PC-3 (cell line): ENCODE measurements at regions not wholly inside any gene's neighbourhood (a gene's known extent, or its start where the extent isn't known, plus 50 kb on each side); places are given as distances from the start of the nearest gene placed in this dataset.
A peak's percentile ranks its signal among the peaks of the same experiment; 100 is the strongest.

Experiments
- ATAC-seq: fragments of 200-7000 bp; cut with Tn5 transposase; 2 replicates; pipeline ENCODE4 v1.9.1; 2020; ENCODE audit warnings: mild to moderate bottlenecking, moderate library complexity
- BruUV-seq: library from RNA; stranded (reverse); fragments of 400-500 nt; replicated peaks from 2 replicates; lab custom pipeline; 2021; lab: Mats Ljungman, UMichigan
- CTCF ChIA-PET: fragments of 300-600 bp; sonication (Branson Sonifier 250); formaldehyde crosslinking; loops from one replicate; lab custom pipeline; 2022; ENCODE audit warnings: antibody characterized with exemption; lab: Charles Lee
- POLR2A ChIA-PET: fragments of 300-600 bp; sonication (Branson Sonifier 250); formaldehyde crosslinking; loops from one replicate; lab custom pipeline; 2022; ENCODE audit warnings: antibody characterized with exemption; ENCODE audit not compliant: unreplicated experiment; lab: Charles Lee
- DNase-seq: peaks from one replicate; pipeline ENCODE4 v3.0.0-alpha.2; 2015
- H2AFZ ChIP-seq: fragments of 300-600 bp; sonication (generic); 2 replicates; pipeline ENCODE4 v1.6.0; 2016; ENCODE audit warnings: antibody characterized with exemption, low read length
- H3F3A ChIP-seq: fragments of 300-600 bp; sonication (generic); one replicate; pipeline ENCODE4 v1.6.0; 2017; ENCODE audit warnings: antibody characterized with exemption, low read length, control low read depth, mild to moderate bottlenecking; ENCODE audit not compliant: unreplicated experiment
- H3K27ac ChIP-seq: fragments of 300-600 bp; sonication (generic); 2 replicates; pipeline ENCODE4 v1.5.1; 2016; ENCODE audit warnings: mild to moderate bottlenecking, low read length
- H3K27me3 ChIP-seq: fragments of 300-600 bp; sonication (generic); 2 replicates; pipeline ENCODE4 v1.6.1; 2016; ENCODE audit warnings: low read length, mixed read lengths
- H3K36me3 ChIP-seq: fragments of 300-600 bp; sonication (generic); 2 replicates; pipeline ENCODE4 v1.6.1; 2016; ENCODE audit warnings: low read depth, mixed run types, low read length, mixed read lengths
- H3K4me1 ChIP-seq: fragments of 300-600 bp; sonication (generic); 2 replicates; pipeline ENCODE4 v1.5.1; 2016; ENCODE audit warnings: low read length; ENCODE audit not compliant: insufficient read depth
- H3K4me2 ChIP-seq: fragments of 300-600 bp; sonication (generic); 2 replicates; pipeline ENCODE4 v1.6.0; 2016; ENCODE audit warnings: low read length
- H3K4me3 ChIP-seq: fragments of 300-600 bp; sonication (generic); 2 replicates; pipeline ENCODE4 v1.5.1; 2016; ENCODE audit warnings: mild to moderate bottlenecking, low read length, mixed read lengths
- H3K79me2 ChIP-seq: fragments of 300-600 bp; sonication (generic); 2 replicates; pipeline ENCODE4 v1.6.1; 2017; ENCODE audit warnings: low read length, mixed read lengths
- H3K9ac ChIP-seq: fragments of 300-600 bp; sonication (generic); 2 replicates; pipeline ENCODE4 v1.6.0; 2016; ENCODE audit warnings: mild to moderate bottlenecking, low read length
- H3K9me2 ChIP-seq: fragments of 300-600 bp; sonication (generic); replicated peaks from 2 replicates; pipeline ENCODE4 v1.6.1; 2016; ENCODE audit warnings: mixed run types, low read length, mixed read lengths
- H3K9me3 ChIP-seq: fragments of 300-600 bp; sonication (generic); 2 replicates; pipeline ENCODE4 v1.6.1; 2016; ENCODE audit warnings: low read length, mixed read lengths
- H4K20me1 ChIP-seq: fragments of 300-600 bp; sonication (generic); 2 replicates; pipeline ENCODE4 v1.6.1; 2016; ENCODE audit warnings: low read length, mixed read lengths
- CTCF ChIP-seq: fragments of 300-600 bp; sonication (generic); conservative IDR thresholded peaks from 2 replicates; pipeline ENCODE4 v1.5.1; 2017; ENCODE audit warnings: antibody characterized with exemption, low read depth, mild to moderate bottlenecking, low read length
- EZH2 ChIP-seq: fragments of 300-600 bp; sonication (generic); IDR thresholded peaks from one replicate; pipeline ENCODE4 v1.6.1; 2017; ENCODE audit warnings: antibody characterized with exemption, mild to moderate bottlenecking, low read length; ENCODE audit not compliant: unreplicated experiment
- EZH2phosphoT487 ChIP-seq: fragments of 300-600 bp; sonication (generic); IDR thresholded peaks from 2 replicates; pipeline ENCODE4 v1.6.1; 2018; ENCODE audit warnings: mild to moderate bottlenecking, antibody characterized with exemption, low read length, borderline replicate concordance
- intact Hi-C: fragments of 100-400 bp; cut with micrococcal nuclease; formaldehyde crosslinking; loops from 2 replicates; pipeline ENCODE4 v1.9.0; 2023

- Histone ChIP-seq H3F3A (no peaks in the 10 kb centered on the region), H3K4me3 (no peak overlapping the region; the same call in 1 of the 2 replicates), H3K36me3 (no peaks in the 10 kb centered on the region), H3K9me2 (no peaks in the 10 kb centered on the region), H3K9me3 (no peaks in the 10 kb centered on the region), H3K4me2 (peak overlapping the region; percentile 52), H2AFZ (no peak overlapping the region), H3K9ac (peak overlapping the region; percentile 28; the same call in 1 of the 2 replicates), H4K20me1 (no peaks in the 10 kb centered on the region), H3K79me2 (no peaks in the 10 kb centered on the region), H3K4me1 (peaks cover 21% of the 10 kb centered on the region), H3K27me3 (no peaks in the 10 kb centered on the region), H3K27ac (peak overlapping the region; percentile 63)
- peak; percentile 91 for ATAC-seq
- CTCF ChIA-PET: interaction anchor here (0.7 kb wide), 1 partner anchor 681 kb away, joined by 3 read pairs; no protein-coding TSS in a partner anchor
- TF ChIP-seq EZH2: no peak
- TF ChIP-seq CTCF: no peak
- POLR2A ChIA-PET: no interaction called here
- DNase-seq: peak; percentile 93
- intact Hi-C loops: loop anchor here (2.0 kb wide), 2 partner anchors 67 to 71 kb away; partner anchors contain the start of gene SLC6A6
- BruUV-seq: no TSS peak
Measured at GRCh38 chr3:14335774-14336748, 66.3 kb upstream of the SLC6A6 start.

- H3K27ac ChIP-seq: peak overlapping the region; percentile 63
- H2AFZ ChIP-seq: peak overlapping the region; percentile 3; the same call in 1 of the 2 replicates
- BruUV-seq: no TSS peak
- H3K9me3 ChIP-seq: no peaks in the 10 kb centered on the region
- no peaks in the 10 kb centered on the region for H3F3A ChIP-seq
- no peaks in the 10 kb centered on the region for H3K79me2 ChIP-seq
- H3K27me3 ChIP-seq: no peaks in the 10 kb centered on the region
- ChIA-PET POLR2A (no interaction called here), CTCF (interaction anchor here (0.7 kb wide), 1 partner anchor 682 kb away, joined by 3 read pairs; no protein-coding TSS in a partner anchor)
- intact Hi-C loops: loop anchor here (2.0 kb wide), 2 partner anchors 66 to 72 kb away; partner anchors contain the start of gene SLC6A6
- H4K20me1 ChIP-seq: no peaks in the 10 kb centered on the region
- no peak overlapping the region; the same call in 1 of the 2 replicates for H3K4me3 ChIP-seq
- DNase-seq (peak; percentile 10), ATAC-seq (peak; percentile 32)
- no peaks in the 10 kb centered on the region for H3K9me2 ChIP-seq
- no peaks in the 10 kb centered on the region for H3K36me3 ChIP-seq
- TF ChIP-seq CTCF: no peak
- no peak for TF ChIP-seq EZH2phosphoT487
- no peak for TF ChIP-seq EZH2
- H3K4me1 ChIP-seq: peaks cover 21% of the 10 kb centered on the region
- peak overlapping the region; percentile 28; the same call in 1 of the 2 replicates for H3K9ac ChIP-seq
- H3K4me2 ChIP-seq: peak overlapping the region; percentile 52
Measured at GRCh38 chr3:14336749-14337598, 65.4 kb upstream of the SLC6A6 start.
